ENCODE measurements at regions not wholly inside any gene's neighbourhood (a gene's known extent, or its start where the extent isn't known, plus 50 kb on each side); places are given as distances from the start of the nearest gene placed in this dataset.

GRCh38 chrX:95974096-95974470, 710.6 kb upstream of the DIAPH2 start:
- TF ChIP-seq CTCF (IDR thresholded peaks at IDR 0.05; ENCODE audit: low read depth, low read length, missing input control) = no peak
- no peak for TF ChIP-seq YY1 (IDR thresholded peaks at IDR 0.05)
